Osteoblast (primary cell): ENCODE measurements at regions not wholly inside any gene's neighbourhood (a gene's known extent, or its start where the extent isn't known, plus 50 kb on each side); places are given as distances from the start of the nearest gene placed in this dataset.

ENCODE experiments used
- DNase-seq: peaks from one replicate; pipeline ENCODE4 v3.0.0; 2011; ENCODE audit warnings: low spot score, mixed read lengths; ENCODE audit not compliant: insufficient read length; ENCODE audit errors: missing footprints
- H2AFZ ChIP-seq: 2 replicates; pipeline ENCODE4 v1.6.0; 2011; ENCODE audit warnings: mild to moderate bottlenecking, low read length
- H3K27ac ChIP-seq: 2 replicates; pipeline ENCODE4 v1.5.1; 2011; ENCODE audit warnings: mild to moderate bottlenecking, low read depth, low read length, moderate library complexity
- H3K27me3 ChIP-seq: 2 replicates; pipeline ENCODE4 v1.6.0; 2012; ENCODE audit warnings: mild to moderate bottlenecking, control low read depth, inconsistent platforms, low read length, moderate library complexity; ENCODE audit not compliant: insufficient read depth
- H3K36me3 ChIP-seq: 2 replicates; pipeline ENCODE4 v1.5.1; 2011; ENCODE audit warnings: mild to moderate bottlenecking, low read length, control low read depth, moderate library complexity; ENCODE audit not compliant: insufficient read depth
- H3K4me1 ChIP-seq: 2 replicates; pipeline ENCODE4 v1.5.1; 2011; ENCODE audit warnings: mild to moderate bottlenecking, low read length, control low read depth, moderate library complexity; ENCODE audit not compliant: insufficient read depth
- H3K4me2 ChIP-seq: 2 replicates; pipeline ENCODE4 v1.6.0; 2011; ENCODE audit warnings: mild to moderate bottlenecking, low read length; ENCODE audit not compliant: insufficient read depth
- H3K4me3 ChIP-seq: fragments of 200-600 bp; sonication (generic); 3 replicates; pipeline ENCODE4 v1.5.1; 2012; ENCODE audit warnings: mild to moderate bottlenecking, low read length, inconsistent platforms; ENCODE audit not compliant: insufficient read depth
- H3K79me2 ChIP-seq: 2 replicates; pipeline ENCODE4 v1.6.0; 2012; ENCODE audit warnings: mild to moderate bottlenecking, low read length, control low read depth, inconsistent platforms; ENCODE audit not compliant: insufficient read depth
- H3K9me3 ChIP-seq: 2 replicates; pipeline ENCODE4 v1.5.1; 2011; ENCODE audit warnings: low read depth, low read length, control low read depth
- H4K20me1 ChIP-seq: 2 replicates; pipeline ENCODE4 v1.6.0; 2012; ENCODE audit warnings: mild to moderate bottlenecking, low read length, control low read depth; ENCODE audit not compliant: insufficient read depth
- TF ChIP-seq, protein P1 (sequence below): IDR thresholded peaks from 2 replicates; pipeline ENCODE4 v1.5.1; 2011; ENCODE audit warnings: mild to moderate bottlenecking, low read depth, low read length, moderate library complexity; ENCODE audit errors: extremely low read depth

DNA sequence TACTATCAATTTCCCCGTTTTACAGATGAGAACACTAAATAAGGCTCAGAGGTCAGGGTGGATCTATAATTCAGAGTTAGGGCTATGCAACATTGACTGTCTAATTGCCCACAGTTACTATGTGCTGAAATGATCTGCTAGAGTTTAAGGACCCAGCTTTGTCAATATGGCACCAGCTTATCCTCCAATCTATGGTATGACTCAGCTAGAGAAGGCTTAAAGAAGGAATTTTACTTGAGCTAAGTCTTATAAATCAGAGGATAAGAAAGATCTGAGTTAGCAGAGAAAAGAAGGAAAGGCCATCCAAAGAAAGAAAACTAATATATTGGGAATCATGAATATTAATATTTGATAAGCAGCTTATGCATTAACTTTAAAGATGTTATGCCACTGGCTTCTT, 78.1 kb downstream of the ASB9 start:
- TF ChIP-seq, protein P1, sequence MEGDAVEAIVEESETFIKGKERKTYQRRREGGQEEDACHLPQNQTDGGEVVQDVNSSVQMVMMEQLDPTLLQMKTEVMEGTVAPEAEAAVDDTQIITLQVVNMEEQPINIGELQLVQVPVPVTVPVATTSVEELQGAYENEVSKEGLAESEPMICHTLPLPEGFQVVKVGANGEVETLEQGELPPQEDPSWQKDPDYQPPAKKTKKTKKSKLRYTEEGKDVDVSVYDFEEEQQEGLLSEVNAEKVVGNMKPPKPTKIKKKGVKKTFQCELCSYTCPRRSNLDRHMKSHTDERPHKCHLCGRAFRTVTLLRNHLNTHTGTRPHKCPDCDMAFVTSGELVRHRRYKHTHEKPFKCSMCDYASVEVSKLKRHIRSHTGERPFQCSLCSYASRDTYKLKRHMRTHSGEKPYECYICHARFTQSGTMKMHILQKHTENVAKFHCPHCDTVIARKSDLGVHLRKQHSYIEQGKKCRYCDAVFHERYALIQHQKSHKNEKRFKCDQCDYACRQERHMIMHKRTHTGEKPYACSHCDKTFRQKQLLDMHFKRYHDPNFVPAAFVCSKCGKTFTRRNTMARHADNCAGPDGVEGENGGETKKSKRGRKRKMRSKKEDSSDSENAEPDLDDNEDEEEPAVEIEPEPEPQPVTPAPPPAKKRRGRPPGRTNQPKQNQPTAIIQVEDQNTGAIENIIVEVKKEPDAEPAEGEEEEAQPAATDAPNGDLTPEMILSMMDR = no peak
- Histone ChIP-seq H3K4me3 (no peak overlapping the region), H3K9me3 (no peaks in the 10 kb centered on the region), H3K4me2 (no peak overlapping the region), H3K27me3 (no peaks in the 10 kb centered on the region), H4K20me1 (no peaks in the 10 kb centered on the region), H3K36me3 (no peaks in the 10 kb centered on the region), H3K4me1 (no peaks in the 10 kb centered on the region), H3K27ac (no peak overlapping the region), H2AFZ (no peak overlapping the region), H3K79me2 (no peaks in the 10 kb centered on the region)
- DNase-seq = no peak

DNA sequence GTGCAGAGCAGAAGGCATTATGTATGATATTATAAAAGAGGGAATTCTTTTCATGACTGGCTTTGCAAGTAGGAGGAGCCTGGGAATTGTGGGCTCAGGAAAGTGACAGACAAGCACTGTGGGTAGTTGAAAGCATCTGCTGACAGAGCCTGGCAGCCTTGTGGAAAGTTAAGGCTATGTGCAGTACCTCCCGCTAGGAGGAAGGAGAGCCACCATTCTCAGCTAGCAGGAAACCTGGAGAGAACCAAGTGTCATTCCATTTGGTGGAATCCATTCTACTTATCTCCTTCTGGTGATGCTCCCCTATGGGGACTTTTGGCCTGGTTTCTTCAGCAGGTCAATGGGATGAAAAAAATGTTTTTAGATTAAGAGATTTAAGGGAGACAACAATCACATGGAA, 81.8 kb downstream of the ASB9 start:
- Histone ChIP-seq H3K4me2 (no peak overlapping the region), H3K4me1 (no peaks in the 10 kb centered on the region), H3K79me2 (no peaks in the 10 kb centered on the region), H3K9me3 (no peaks in the 10 kb centered on the region), H2AFZ (no peak overlapping the region), H3K27me3 (no peaks in the 10 kb centered on the region), H3K4me3 (no peak overlapping the region), H4K20me1 (no peaks in the 10 kb centered on the region), H3K36me3 (no peaks in the 10 kb centered on the region), H3K27ac (no peak overlapping the region)
- TF ChIP-seq, protein P1 = no peak
- DNase-seq = no peak

DNA sequence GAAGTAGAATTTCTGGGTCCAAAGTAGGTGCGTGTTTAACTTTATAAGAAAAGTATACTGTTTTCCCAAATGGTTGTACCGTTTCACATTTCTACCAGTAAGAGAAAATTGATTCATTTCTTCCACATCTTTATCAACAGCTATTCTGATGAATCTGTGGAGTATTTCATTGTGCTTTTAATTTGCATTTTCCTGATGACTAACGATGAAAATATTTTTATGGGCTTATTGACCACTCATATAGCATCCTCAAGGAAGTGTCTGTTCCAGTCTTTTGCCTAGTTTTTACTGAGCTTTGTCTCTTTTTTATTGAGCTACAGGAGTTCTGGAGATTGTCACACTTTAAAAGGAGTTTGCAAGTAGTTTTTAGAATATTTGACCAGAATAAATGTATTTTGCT, 92.6 kb downstream of the ASB9 start:
- no peak for DNase-seq
- H3K27ac ChIP-seq = no peak overlapping the region
- no peaks in the 10 kb centered on the region for H3K9me3 ChIP-seq
- H3K79me2 ChIP-seq = no peaks in the 10 kb centered on the region
- no peak overlapping the region for H2AFZ ChIP-seq
- no peaks in the 10 kb centered on the region for H3K27me3 ChIP-seq
- H3K4me2 ChIP-seq = no peak overlapping the region
- TF ChIP-seq, protein P1 = no peak
- no peaks in the 10 kb centered on the region for H3K36me3 ChIP-seq
- no peak overlapping the region for H3K4me3 ChIP-seq
- H3K4me1 ChIP-seq = no peaks in the 10 kb centered on the region
- no peaks in the 10 kb centered on the region for H4K20me1 ChIP-seq

DNA sequence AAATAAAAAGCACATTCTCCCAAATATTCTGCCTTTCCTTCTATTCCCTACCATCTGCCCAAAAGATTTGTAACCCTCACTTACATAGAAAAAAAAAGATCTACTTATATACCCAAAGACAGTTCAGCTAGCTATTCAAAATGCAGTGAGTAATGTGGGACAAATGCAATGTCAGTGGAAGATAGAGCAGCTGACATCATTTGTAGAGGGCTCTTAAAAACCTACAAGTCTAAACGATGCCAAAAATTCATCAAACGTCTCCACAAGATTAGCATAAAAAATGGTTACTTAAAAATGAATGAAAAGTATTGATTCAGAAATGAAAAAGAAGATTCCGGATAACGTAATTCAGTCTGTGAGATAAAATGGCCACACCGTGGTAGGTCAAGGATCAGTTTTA, 96.5 kb downstream of the ASB9 start:
- TF ChIP-seq, protein P1 = no peak
- no peaks in the 10 kb centered on the region for H3K4me1 ChIP-seq
- no peak overlapping the region for H3K4me3 ChIP-seq
- no peaks in the 10 kb centered on the region for H3K79me2 ChIP-seq
- no peak overlapping the region for H2AFZ ChIP-seq
- no peaks in the 10 kb centered on the region for H4K20me1 ChIP-seq
- no peaks in the 10 kb centered on the region for H3K36me3 ChIP-seq
- no peaks in the 10 kb centered on the region for H3K27me3 ChIP-seq
- no peak overlapping the region for H3K4me2 ChIP-seq
- DNase-seq = no peak
- no peak overlapping the region for H3K27ac ChIP-seq
- no peaks in the 10 kb centered on the region for H3K9me3 ChIP-seq
